ENCODE measurements at regions not wholly inside any gene's neighbourhood (a gene's known extent, or its start where the extent isn't known, plus 50 kb on each side); places are given as distances from the start of the nearest gene placed in this dataset.

GRCh38 chr13:47865883-47866282, 135.2 kb downstream of the SUCLA2 start:
- intact Hi-C loops (cut with micrococcal nuclease), result no loop called here
- Histone ChIP-seq H3K27ac (ENCODE audit: low read length in 2 of 2) (no peak overlapping the region), H3K4me3 (ENCODE audit: control extremely low read depth in 1 of 5, extremely low read depth in 1 of 5, insufficient read depth in 1 of 5, low read depth in 2 of 5, low read length in 4 of 5) (no peak overlapping the region), H4K20me1 (ENCODE audit: control insufficient read depth, insufficient read depth, low read length, poor library complexity, severe bottlenecking) (no peaks in the 10 kb centered on the region), H3K27me3 (replicated peaks in 1 of 4; ENCODE audit: control extremely low read depth in 1 of 4, control insufficient read depth in 3 of 4, insufficient read depth in 4 of 4, low read length in 3 of 4) (no peaks in the 10 kb centered on the region), H3K36me3 (replicated peaks in 1 of 2; ENCODE audit: control extremely low read depth in 1 of 2, control insufficient read depth in 1 of 2, extremely low read depth in 1 of 2, insufficient read depth in 2 of 2, low read length in 1 of 2) (no peaks in the 10 kb centered on the region), H3K9ac (ENCODE audit: low read length) (no peak overlapping the region), H3K4me2 (replicated peaks; ENCODE audit: low read depth, low read length, poor library complexity, severe bottlenecking) (no peak overlapping the region), H3K4me1 (ENCODE audit: control insufficient read depth in 2 of 2, insufficient read depth in 2 of 2, low read length in 2 of 2) (no peaks in the 10 kb centered on the region), H3K79me2 (ENCODE audit: control insufficient read depth, insufficient read depth, low read length) (no peaks in the 10 kb centered on the region), H2AFZ (ENCODE audit: insufficient read depth, low read depth, low read length, poor library complexity, severe bottlenecking) (no peak overlapping the region), H3K9me3 (ENCODE audit: control extremely low read depth in 1 of 3, control insufficient read depth in 2 of 3, insufficient read depth in 1 of 3, low read length in 2 of 3) (no peaks in the 10 kb centered on the region)
- no peak for DNase-seq
- POLR2A ChIA-PET, result no interaction called here
- CTCF ChIA-PET, result no interaction called here
- no peak for ATAC-seq (ENCODE audit: low read depth)
- TF ChIP-seq CTCF (IDR thresholded peaks at IDR 0.05), result no peak
- no peak for TF ChIP-seq EZH2 (IDR thresholded peaks at IDR 0.05; ENCODE audit: borderline replicate concordance, insufficient read depth, low read depth, low read length, poor library complexity, severe bottlenecking)
- Mint-ChIP-seq H3K27ac (no peak overlapping the region), H3K27me3 (peaks cover 3% of the 10 kb centered on the region), H3K4me1 (peaks cover 2% of the 10 kb centered on the region), H3K4me3 (no peak overlapping the region), H3K9me3 (ENCODE audit: insufficient read depth) (peaks cover 2% of the 10 kb centered on the region)
- 16% methylated on average over 2 of the region's 3 CpGs for WGBS (ENCODE audit: insufficient coverage)

- Mint-ChIP-seq H3K4me3 (no peak overlapping the region), H3K4me1 (peaks cover 2% of the 10 kb centered on the region), H3K9me3 (ENCODE audit: insufficient read depth) (peaks cover 2% of the 10 kb centered on the region), H3K27ac (no peak overlapping the region), H3K27me3 (peaks cover 3% of the 10 kb centered on the region)
- Histone ChIP-seq H3K79me2 (ENCODE audit: control insufficient read depth, insufficient read depth, low read length) (no peaks in the 10 kb centered on the region), H3K4me2 (replicated peaks; ENCODE audit: low read depth, low read length, poor library complexity, severe bottlenecking) (no peak overlapping the region), H3K9me3 (ENCODE audit: control extremely low read depth in 1 of 3, control insufficient read depth in 2 of 3, insufficient read depth in 1 of 3, low read length in 2 of 3) (no peaks in the 10 kb centered on the region), H2AFZ (ENCODE audit: insufficient read depth, low read depth, low read length, poor library complexity, severe bottlenecking) (no peak overlapping the region), H3K4me1 (ENCODE audit: control insufficient read depth in 2 of 2, insufficient read depth in 2 of 2, low read length in 2 of 2) (no peaks in the 10 kb centered on the region), H3K27ac (ENCODE audit: low read length in 2 of 2) (no peak overlapping the region), H3K4me3 (ENCODE audit: control extremely low read depth in 1 of 5, extremely low read depth in 1 of 5, insufficient read depth in 1 of 5, low read depth in 2 of 5, low read length in 4 of 5) (no peak overlapping the region), H4K20me1 (ENCODE audit: control insufficient read depth, insufficient read depth, low read length, poor library complexity, severe bottlenecking) (no peaks in the 10 kb centered on the region), H3K36me3 (replicated peaks in 1 of 2; ENCODE audit: control extremely low read depth in 1 of 2, control insufficient read depth in 1 of 2, extremely low read depth in 1 of 2, insufficient read depth in 2 of 2, low read length in 1 of 2) (no peaks in the 10 kb centered on the region), H3K27me3 (replicated peaks in 1 of 4; ENCODE audit: control extremely low read depth in 1 of 4, control insufficient read depth in 3 of 4, insufficient read depth in 4 of 4, low read length in 3 of 4) (no peaks in the 10 kb centered on the region), H3K9ac (ENCODE audit: low read length) (no peak overlapping the region)
- intact Hi-C loops (cut with micrococcal nuclease), result no loop called here
- CTCF ChIA-PET, result no interaction called here
- WGBS (ENCODE audit: insufficient coverage), result no CpG with 5 or more reads among the region's 3 CpGs
- ATAC-seq (ENCODE audit: low read depth) (no peak), DNase-seq (no peak)
- POLR2A ChIA-PET, result no interaction called here
- no peak for TF ChIP-seq CTCF (IDR thresholded peaks at IDR 0.05)
- no peak for TF ChIP-seq EZH2 (IDR thresholded peaks at IDR 0.05; ENCODE audit: borderline replicate concordance, insufficient read depth, low read depth, low read length, poor library complexity, severe bottlenecking)
These were observed 138.2 kb downstream of the SUCLA2 start for GRCh38 chr13:47862841-47863240.

Measured in B cell (primary cell).